ENCODE measurements at regions not wholly inside any gene's neighbourhood (a gene's known extent, or its start where the extent isn't known, plus 50 kb on each side); places are given as distances from the start of the nearest gene placed in this dataset.

DNA sequence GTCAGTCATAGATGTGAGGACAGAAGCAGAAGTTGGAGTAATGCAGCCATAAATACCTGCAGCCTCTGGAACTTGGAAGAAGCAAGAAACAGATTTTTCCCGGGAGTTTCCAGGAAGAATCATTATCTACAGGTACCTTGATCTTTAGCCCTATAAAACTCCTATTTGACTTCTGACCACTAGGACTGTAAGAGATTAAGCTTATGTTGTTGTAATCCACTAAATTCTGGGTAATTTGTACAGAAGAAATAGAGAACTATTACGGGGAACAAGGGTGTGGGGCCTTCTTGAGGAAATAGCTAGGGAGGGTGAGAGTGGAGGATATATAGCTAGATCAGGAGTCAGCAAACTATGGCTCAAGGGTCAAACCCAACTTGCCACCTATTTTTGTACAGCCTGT is 353.2 kb downstream of the SLC4A3 start:
- Histone ChIP-seq H3K27me3 (no peaks in the 10 kb centered on the region), H3K27ac (no peak overlapping the region), H3K4me1 (no peaks in the 10 kb centered on the region), H3K9me3 (peaks cover 0 to 5% (median 0%) of the 10 kb centered on the region in 4 donors), H3K36me3 (no peaks in the 10 kb centered on the region), H3K4me3 (no peak overlapping the region)
- 51 to 61% methylated on average over 2 of the region's 2 CpGs for WGBS, 2 donors
- DNase-seq (ENCODE audit: low spot score in 2 of 2) = no peak
- no peak for TF ChIP-seq POLR2A (IDR thresholded peaks at IDR 0.05)
- TF ChIP-seq, protein P1, sequence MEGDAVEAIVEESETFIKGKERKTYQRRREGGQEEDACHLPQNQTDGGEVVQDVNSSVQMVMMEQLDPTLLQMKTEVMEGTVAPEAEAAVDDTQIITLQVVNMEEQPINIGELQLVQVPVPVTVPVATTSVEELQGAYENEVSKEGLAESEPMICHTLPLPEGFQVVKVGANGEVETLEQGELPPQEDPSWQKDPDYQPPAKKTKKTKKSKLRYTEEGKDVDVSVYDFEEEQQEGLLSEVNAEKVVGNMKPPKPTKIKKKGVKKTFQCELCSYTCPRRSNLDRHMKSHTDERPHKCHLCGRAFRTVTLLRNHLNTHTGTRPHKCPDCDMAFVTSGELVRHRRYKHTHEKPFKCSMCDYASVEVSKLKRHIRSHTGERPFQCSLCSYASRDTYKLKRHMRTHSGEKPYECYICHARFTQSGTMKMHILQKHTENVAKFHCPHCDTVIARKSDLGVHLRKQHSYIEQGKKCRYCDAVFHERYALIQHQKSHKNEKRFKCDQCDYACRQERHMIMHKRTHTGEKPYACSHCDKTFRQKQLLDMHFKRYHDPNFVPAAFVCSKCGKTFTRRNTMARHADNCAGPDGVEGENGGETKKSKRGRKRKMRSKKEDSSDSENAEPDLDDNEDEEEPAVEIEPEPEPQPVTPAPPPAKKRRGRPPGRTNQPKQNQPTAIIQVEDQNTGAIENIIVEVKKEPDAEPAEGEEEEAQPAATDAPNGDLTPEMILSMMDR (IDR thresholded peaks at IDR 0.05) = no peak
- TF ChIP-seq EP300 (IDR thresholded peaks at IDR 0.05) = no peak

DNA sequence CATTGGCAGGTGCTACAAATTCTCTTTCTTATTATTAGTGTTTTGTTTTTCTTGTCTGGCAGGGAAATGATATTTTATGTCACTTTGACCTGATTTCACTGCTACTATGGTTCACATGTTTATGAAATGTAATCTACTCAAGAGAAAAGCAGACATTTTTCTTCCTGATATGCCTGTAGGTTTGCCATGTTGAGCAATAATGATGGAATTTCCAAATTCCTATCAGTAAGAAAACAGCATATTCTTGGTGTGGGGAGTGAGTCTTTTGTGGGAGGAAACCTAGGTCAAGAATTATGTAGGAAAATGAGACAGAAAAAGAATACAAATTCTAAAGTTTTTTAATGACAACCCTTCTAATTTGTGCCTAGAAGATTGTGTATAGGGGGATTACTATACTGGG is 356.4 kb downstream of the SLC4A3 start:
- Histone ChIP-seq H3K27me3 (no peaks in the 10 kb centered on the region), H3K36me3 (no peaks in the 10 kb centered on the region), H3K27ac (no peak overlapping the region), H3K4me1 (no peaks in the 10 kb centered on the region), H3K4me3 (no peak overlapping the region), H3K9me3 (peaks cover 0 to 5% (median 0%) of the 10 kb centered on the region in 4 donors)
- TF ChIP-seq, protein P1 (IDR thresholded peaks at IDR 0.05) = no peak
- no peak for TF ChIP-seq POLR2A (IDR thresholded peaks at IDR 0.05)
- DNase-seq (ENCODE audit: low spot score in 2 of 2) = no peak

DNA sequence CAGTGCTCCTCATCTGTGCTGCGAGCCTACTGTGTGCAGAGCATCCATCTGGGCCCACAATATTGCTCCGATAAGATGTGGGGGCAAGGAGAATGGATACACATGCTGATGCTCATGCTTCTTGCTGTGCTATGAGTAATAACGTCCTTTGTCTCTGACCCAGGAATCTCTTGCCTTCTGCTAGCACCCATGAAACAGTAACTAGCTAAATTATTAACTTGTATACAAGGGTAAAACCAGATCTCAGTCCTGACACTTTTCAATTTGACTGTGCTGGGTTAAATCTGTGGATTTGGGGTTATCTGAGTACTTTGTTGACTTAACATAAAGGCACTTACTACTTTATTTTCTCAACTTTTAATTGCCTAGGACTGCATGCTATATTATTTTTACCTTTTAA is 357.6 kb downstream of the SLC4A3 start:
- no peak overlapping the region for H3K4me3 ChIP-seq
- WGBS, 2 donors = 85 to 91% methylated on average over 3 of the region's 3 CpGs
- no peaks in the 10 kb centered on the region for H3K36me3 ChIP-seq
- H3K27ac ChIP-seq = no peak overlapping the region
- H3K9me3 ChIP-seq = peaks cover 0 to 5% (median 0%) of the 10 kb centered on the region in 4 donors
- H3K4me1 ChIP-seq = no peaks in the 10 kb centered on the region
- no peaks in the 10 kb centered on the region for H3K27me3 ChIP-seq
- no peak for DNase-seq (ENCODE audit: low spot score in 2 of 2)
- TF ChIP-seq, protein P1 (IDR thresholded peaks at IDR 0.05) = no peak
- TF ChIP-seq EP300 (IDR thresholded peaks at IDR 0.05) = no peak
- TF ChIP-seq POLR2A (IDR thresholded peaks at IDR 0.05) = no peak

DNA sequence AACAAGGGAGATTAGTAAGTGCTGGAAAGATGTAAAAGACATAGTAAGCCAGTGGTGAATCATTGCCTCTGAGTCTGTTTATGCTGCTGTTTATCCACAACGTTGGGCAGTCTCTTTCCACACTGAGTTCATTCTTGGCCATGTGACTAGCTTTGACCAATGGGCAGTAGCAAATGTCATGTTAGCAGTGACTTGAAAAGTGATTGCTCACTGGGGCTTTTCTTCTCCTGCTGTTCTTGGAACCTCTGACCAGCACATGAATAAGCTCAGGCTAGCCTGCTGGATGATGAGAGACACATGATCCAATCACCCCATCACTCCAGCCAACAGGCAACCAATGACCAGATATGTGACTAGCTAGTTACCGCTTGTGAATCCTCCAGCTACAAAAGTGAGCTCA is 360.4 kb downstream of the SLC4A3 start:
- TF ChIP-seq EP300 (IDR thresholded peaks at IDR 0.05) (no peak), POLR2A (IDR thresholded peaks at IDR 0.05) (no peak)
- TF ChIP-seq, protein P1 (IDR thresholded peaks at IDR 0.05) = no peak
- no peaks in the 10 kb centered on the region for H3K4me1 ChIP-seq
- no peak overlapping the region for H3K27ac ChIP-seq
- no peak for DNase-seq (ENCODE audit: low spot score in 2 of 2)
- no peaks in the 10 kb centered on the region for H3K36me3 ChIP-seq
- H3K27me3 ChIP-seq = no peaks in the 10 kb centered on the region
- H3K4me3 ChIP-seq = no peak overlapping the region
- 40 to 49% methylated on average over 2 of the region's 2 CpGs for WGBS, 2 donors
- H3K9me3 ChIP-seq = peaks cover 0 to 5% (median 0%) of the 10 kb centered on the region in 4 donors

DNA sequence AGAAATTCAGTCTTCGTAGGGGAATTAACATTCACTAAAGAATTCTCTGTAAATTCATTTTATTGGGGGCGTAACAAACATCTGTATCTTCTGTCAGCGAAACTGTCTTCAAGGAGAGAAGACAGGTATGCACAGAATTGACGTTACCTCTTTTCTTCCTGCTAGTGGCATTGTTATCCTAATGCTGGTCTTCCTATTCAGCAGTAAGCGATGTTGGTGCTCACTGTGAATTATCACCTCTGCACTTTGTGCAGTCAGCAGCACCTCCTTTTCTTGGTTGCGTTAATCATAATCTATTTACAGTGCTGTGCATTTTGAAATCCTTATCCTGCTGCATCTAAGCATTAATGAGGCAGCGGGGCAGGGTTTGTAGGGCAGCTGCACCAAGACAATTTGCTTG is 362.3 kb downstream of the SLC4A3 start:
- H3K27ac ChIP-seq = no peak overlapping the region
- no peaks in the 10 kb centered on the region for H3K27me3 ChIP-seq
- no peak for DNase-seq (ENCODE audit: low spot score in 2 of 2)
- peaks cover 0 to 5% (median 0%) of the 10 kb centered on the region in 4 donors for H3K9me3 ChIP-seq
- H3K4me1 ChIP-seq = no peaks in the 10 kb centered on the region
- no peaks in the 10 kb centered on the region for H3K36me3 ChIP-seq
- no peak overlapping the region for H3K4me3 ChIP-seq
- WGBS, 2 donors = 86 to 92% methylated on average over 7 of the region's 7 CpGs
- TF ChIP-seq, protein P1 (IDR thresholded peaks at IDR 0.05) = no peak
- TF ChIP-seq EP300 (IDR thresholded peaks at IDR 0.05) = no peak
- no peak for TF ChIP-seq POLR2A (IDR thresholded peaks at IDR 0.05)
